Small intestine (tissue), 7 donors: ENCODE measurements at regions not wholly inside any gene's neighbourhood (a gene's known extent, or its start where the extent isn't known, plus 50 kb on each side); places are given as distances from the start of the nearest gene placed in this dataset.

Experiments
- DNase-seq, 2 donors: peaks; one replicate each; pipeline versions ENCODE4 v3.0.0 to v3.0.0-alpha.2; 2013
- FAIRE-seq: peaks from 2 replicates; lab custom pipeline; 2012; peaks lifted over from hg19 to GRCh38; lab: Jason Lieb, UNC
- H3K27ac ChIP-seq, 3 donors: one replicate each; pipeline ENCODE4 v1.5.1; 2013; ENCODE audit warnings: low read length in 2 of 3, mild to moderate bottlenecking in 2 of 3, control low read depth in 1 of 3, inconsistent platforms in 1 of 3, low read depth in 1 of 3, moderate library complexity in 1 of 3
- H3K27me3 ChIP-seq, 3 donors: one replicate each; pipeline ENCODE4 v1.6.1; 2013; ENCODE audit warnings: low read length in 3 of 3, inconsistent platforms in 1 of 3; ENCODE audit not compliant: control insufficient read depth in 3 of 3, insufficient read depth in 3 of 3
- H3K36me3 ChIP-seq, 3 donors: one replicate each; pipeline ENCODE4 v1.6.1; 2013; ENCODE audit warnings: low read length in 3 of 3, inconsistent platforms in 1 of 3, low read depth in 1 of 3, mild to moderate bottlenecking in 1 of 3, moderate library complexity in 1 of 3; ENCODE audit not compliant: control insufficient read depth in 3 of 3, insufficient read depth in 2 of 3
- H3K4me1 ChIP-seq, 3 donors: one replicate each; pipeline ENCODE4 v1.6.1; 2013; ENCODE audit warnings: low read length in 2 of 3, inconsistent platforms in 1 of 3, low read depth in 1 of 3, mild to moderate bottlenecking in 1 of 3, moderate library complexity in 1 of 3; ENCODE audit not compliant: control insufficient read depth in 3 of 3, insufficient read depth in 2 of 3
- H3K4me3 ChIP-seq, 3 donors: one replicate each; pipeline ENCODE4 v1.5.1; 2013; ENCODE audit warnings: low read length in 3 of 3, control low read depth in 1 of 3, inconsistent platforms in 1 of 3, low read depth in 1 of 3, mild to moderate bottlenecking in 1 of 3, moderate library complexity in 1 of 3
- H3K9me3 ChIP-seq, 2 donors: one replicate each; pipeline ENCODE4 v1.6.1; 2013; ENCODE audit warnings: low read depth in 1 of 2, low read length in 1 of 2; ENCODE audit not compliant: control insufficient read depth in 2 of 2, insufficient read depth in 1 of 2
- WGBS, 3 donors: extraction: QIAGEN DNeasy Blood & Tissue Kit; methylation state at CpG; one replicate each; pipeline ENCODE4 v1.1.7; 2013; 5-methylcytosine and 5-hydroxymethylcytosine counted together
- donor health status: healthy with polysubstance abuse.
- donor health status: control.
- donor health status: control.
- donor health status: Bipolar disorder and iron deficiency.
- donor health status: healthy.

DNA sequence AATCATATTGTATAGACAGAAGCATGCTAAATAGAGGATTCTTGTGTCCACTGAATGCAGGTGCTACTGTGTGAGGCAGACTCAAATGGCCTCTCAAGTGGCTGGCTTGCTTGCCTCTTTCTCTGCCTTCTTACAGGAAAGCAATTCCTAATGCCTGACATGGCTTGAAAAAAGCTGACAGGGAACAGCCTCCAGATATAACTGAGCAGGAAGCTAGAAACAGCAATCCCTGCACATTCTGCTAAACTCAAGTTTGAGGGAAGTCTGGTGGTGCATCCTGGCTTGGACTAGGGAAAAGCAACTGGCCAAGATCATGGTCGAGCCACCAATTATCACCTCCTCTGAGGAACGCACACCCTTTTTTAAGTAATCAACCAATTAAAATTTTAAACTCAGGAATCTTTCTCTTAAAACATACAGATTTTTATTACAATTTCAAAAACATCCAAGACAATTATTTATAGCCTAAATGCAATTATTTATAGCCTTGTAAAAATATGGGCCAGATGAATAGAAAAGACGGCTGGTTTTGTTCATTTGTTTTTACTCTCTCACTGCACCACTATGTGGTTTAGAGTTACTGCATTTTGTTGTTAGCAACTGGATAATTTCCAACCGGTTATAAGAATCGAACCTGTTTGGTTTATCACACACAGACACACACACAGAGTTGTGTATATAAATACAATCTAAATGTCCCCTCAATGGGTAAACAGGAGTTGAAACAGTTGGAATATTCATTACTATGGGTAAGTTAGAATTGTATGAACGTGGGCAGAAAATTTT, 290.9 kb upstream of the ANKRD55 start:
- Histone ChIP-seq H3K27me3 (no peaks in the 10 kb centered on the region), H3K9me3 (no peaks in the 10 kb centered on the region), H3K36me3 (no peaks in the 10 kb centered on the region), H3K4me1 (peaks cover 5 to 23% (median 5%) of the 10 kb centered on the region in 3 donors), H3K27ac (no peak overlapping the region), H3K4me3 (no peak overlapping the region)
- 61 to 74% (median 66%) methylated on average over 6 of the region's 6 CpGs for WGBS, 3 donors
- DNase-seq: no peak
- FAIRE-seq: no peak

DNA sequence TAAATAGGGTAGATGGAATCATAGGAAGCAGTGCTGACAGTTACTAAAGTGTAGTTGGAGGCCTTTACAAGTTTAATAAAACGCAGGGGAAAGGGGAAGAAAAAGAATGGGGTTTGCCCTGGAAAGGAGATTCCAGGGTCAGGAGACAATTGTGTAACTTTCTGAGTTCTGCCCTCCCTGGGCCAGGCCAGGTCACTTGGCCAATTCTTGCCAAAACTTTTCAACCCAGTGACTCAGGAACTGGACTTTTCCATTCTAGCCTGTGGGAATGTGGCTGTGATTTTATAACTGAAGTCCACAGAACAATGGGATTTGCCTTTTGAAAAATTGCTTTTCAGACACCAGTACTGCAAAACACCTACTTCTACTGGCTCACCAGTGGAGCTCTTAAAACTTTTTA, 289.8 kb upstream of the ANKRD55 start:
- no peak for FAIRE-seq
- no peaks in the 10 kb centered on the region for H3K36me3 ChIP-seq
- H3K27me3 ChIP-seq: no peaks in the 10 kb centered on the region
- no peak for DNase-seq
- no peak overlapping the region for H3K27ac ChIP-seq
- 75 to 86% (median 76%) methylated on average over 1 of the region's 1 CpG for WGBS, 3 donors
- H3K4me1 ChIP-seq: peaks cover 5 to 26% (median 5%) of the 10 kb centered on the region in 3 donors
- no peak overlapping the region for H3K4me3 ChIP-seq
- no peaks in the 10 kb centered on the region for H3K9me3 ChIP-seq

GRCh38 chr5:56522169-56522568, 289.0 kb upstream of the ANKRD55 start:
- Histone ChIP-seq H3K4me1 (peaks cover 5 to 29% (median 6%) of the 10 kb centered on the region in 3 donors), H3K4me3 (no peak overlapping the region), H3K27me3 (no peaks in the 10 kb centered on the region), H3K36me3 (no peaks in the 10 kb centered on the region), H3K27ac (no peak overlapping the region), H3K9me3 (no peaks in the 10 kb centered on the region)
- WGBS, 3 donors: 75 to 84% (median 81%) methylated on average over 5 of the region's 5 CpGs
- DNase-seq: no peak
- FAIRE-seq: no peak

- WGBS, 3 donors: 90 to 91% (median 90%) methylated on average over 11 of the region's 11 CpGs
- DNase-seq (no peak), FAIRE-seq (no peak)
- H3K27me3 ChIP-seq: no peaks in the 10 kb centered on the region
- H3K9me3 ChIP-seq: no peaks in the 10 kb centered on the region
- H3K27ac ChIP-seq: no peak overlapping the region
- H3K4me3 ChIP-seq: no peak overlapping the region
- H3K36me3 ChIP-seq: no peaks in the 10 kb centered on the region
- peaks cover 8 to 33% (median 10%) of the 10 kb centered on the region in 3 donors for H3K4me1 ChIP-seq
These were observed 288.0 kb upstream of the ANKRD55 start for GRCh38 chr5:56520986-56521730.

DNA sequence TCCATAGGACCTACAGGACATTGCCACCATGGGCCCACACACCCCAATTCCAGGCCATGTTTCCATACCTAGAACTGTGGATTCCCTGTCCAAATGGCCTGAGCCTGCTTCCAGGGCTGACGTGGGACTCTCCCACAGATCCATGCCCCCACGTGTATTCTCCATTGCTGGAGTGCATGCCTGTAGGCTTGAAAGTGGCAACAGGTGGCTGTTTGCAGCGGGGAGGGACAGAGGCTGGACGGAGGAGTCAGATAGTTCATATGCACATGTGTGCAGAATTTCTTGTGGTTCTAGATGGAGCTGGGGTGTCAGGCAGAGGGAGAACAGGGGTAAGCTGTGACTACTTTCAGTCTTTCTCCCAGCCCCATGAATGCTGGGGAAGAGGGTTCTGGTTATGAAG, 285.7 kb upstream of the ANKRD55 start:
- DNase-seq (no peak), FAIRE-seq (no peak)
- H3K9me3 ChIP-seq: no peaks in the 10 kb centered on the region
- H3K27ac ChIP-seq: no peak overlapping the region
- no peaks in the 10 kb centered on the region for H3K36me3 ChIP-seq
- H3K4me1 ChIP-seq: peaks cover 5 to 32% (median 8%) of the 10 kb centered on the region in 3 donors
- WGBS, 3 donors: 86 to 91% (median 87%) methylated on average over 4 of the region's 4 CpGs
- H3K27me3 ChIP-seq: no peaks in the 10 kb centered on the region
- H3K4me3 ChIP-seq: no peak overlapping the region

DNA sequence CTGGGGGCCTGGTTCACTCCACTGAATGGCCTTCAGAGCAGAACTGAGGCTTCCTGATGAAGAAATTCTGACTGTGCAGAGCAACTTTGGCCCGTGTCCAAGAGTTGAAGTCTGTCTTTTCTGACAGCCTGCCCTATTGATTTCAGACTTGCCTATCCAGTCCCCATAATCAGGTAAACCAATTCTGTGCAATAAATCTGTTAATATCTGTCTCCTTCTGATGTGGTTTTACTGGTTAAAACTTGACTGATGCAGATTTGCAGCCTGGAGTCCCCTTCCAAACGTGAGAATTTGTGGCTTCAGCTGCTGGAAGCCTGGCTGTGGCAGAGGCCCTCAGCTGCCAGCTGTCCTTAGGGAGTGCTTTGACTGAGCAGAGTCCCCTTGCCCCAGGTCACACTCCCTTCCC, 283.9 kb upstream of the ANKRD55 start:
- H3K27ac ChIP-seq: peak overlapping the region in 1 of 3 donors; percentile 81
- peak; percentile 84 to 86 for DNase-seq
- no peaks in the 10 kb centered on the region for H3K36me3 ChIP-seq

GRCh38 chr5:56516441-56516840, 283.3 kb upstream of the ANKRD55 start:
- WGBS, 3 donors: 31 to 61% (median 41%) methylated on average over 5 of the region's 5 CpGs
- H3K4me1 ChIP-seq: peaks cover 5 to 29% (median 8%) of the 10 kb centered on the region in 3 donors
- no peak overlapping the region for H3K4me3 ChIP-seq
- DNase-seq: no peak
- no peaks in the 10 kb centered on the region for H3K36me3 ChIP-seq
- no peaks in the 10 kb centered on the region for H3K27me3 ChIP-seq
- FAIRE-seq: no peak
- H3K27ac ChIP-seq: peak overlapping the region in 1 of 3 donors; percentile 81
- no peaks in the 10 kb centered on the region for H3K9me3 ChIP-seq

More for the DNA sequence above, 283.9 kb upstream of the ANKRD55 start:
- Histone ChIP-seq H3K4me1 (peaks cover 5 to 29% (median 8%) of the 10 kb centered on the region in 3 donors), H3K27me3 (no peaks in the 10 kb centered on the region), H3K9me3 (no peaks in the 10 kb centered on the region), H3K4me3 (no peak overlapping the region)
- no peak for FAIRE-seq
- WGBS, 3 donors: 8 to 35% (median 11%) methylated on average over 2 of the region's 2 CpGs

DNA sequence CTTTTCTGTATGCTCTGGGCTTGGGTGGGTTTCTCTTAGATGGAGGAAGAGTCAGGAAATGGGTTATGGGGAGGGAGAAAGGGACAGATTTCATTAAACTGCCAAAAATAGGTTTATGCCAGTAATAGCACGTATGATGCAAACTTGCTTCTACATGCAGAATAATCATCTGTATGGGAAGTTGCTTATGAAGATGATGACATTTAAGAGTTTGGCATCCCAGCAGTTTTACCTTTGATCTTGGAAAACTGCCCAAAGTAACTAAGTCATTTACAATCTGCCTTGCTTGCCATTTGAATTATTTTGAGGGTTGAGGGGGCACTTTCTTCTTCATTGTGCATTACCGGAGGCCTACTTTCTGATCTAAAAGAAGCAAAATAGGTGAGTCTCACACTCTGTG, 282.9 kb upstream of the ANKRD55 start:
- Histone ChIP-seq H3K27me3 (no peaks in the 10 kb centered on the region), H3K27ac (peak overlapping the region in 1 of 3 donors; percentile 81), H3K9me3 (no peaks in the 10 kb centered on the region), H3K36me3 (no peaks in the 10 kb centered on the region), H3K4me3 (no peak overlapping the region), H3K4me1 (peaks cover 5 to 29% (median 8%) of the 10 kb centered on the region in 3 donors)
- WGBS, 3 donors: 9 to 62% (median 42%) methylated on average over 2 of the region's 2 CpGs
- FAIRE-seq (no peak), DNase-seq (peak; percentile 60 to 70)
